ENCODE measurements at regions not wholly inside any gene's neighbourhood (a gene's known extent, or its start where the extent isn't known, plus 50 kb on each side); places are given as distances from the start of the nearest gene placed in this dataset.
"Not testable (repeated sequence)": the region's sequence is repeated elsewhere in the genome, so short reads cannot be mapped to it uniquely, and the experiment has no call there.

GRCh38 chr3:30452446-30452845 lies 154.0 kb upstream of the TGFBR2 start:
- no peak for DNase-seq

- DNase-seq, result no peak
These were observed 152.9 kb upstream of the TGFBR2 start for GRCh38 chr3:30453360-30454039.

GRCh38 chr3:30454636-30455035 lies 151.8 kb upstream of the TGFBR2 start:
- DNase-seq, result no peak

GRCh38 chr3:30455112-30455511 lies 151.3 kb upstream of the TGFBR2 start:
- DNase-seq, result not testable (repeated sequence)

- DNase-seq, result no peak
These were observed 150.6 kb upstream of the TGFBR2 start for GRCh38 chr3:30455840-30456239.

GRCh38 chr3:30456264-30456663 lies 150.1 kb upstream of the TGFBR2 start:
- DNase-seq, result no peak

GRCh38 chr3:30457081-30457480 lies 149.3 kb upstream of the TGFBR2 start:
- DNase-seq, result no peak

GRCh38 chr3:30457726-30458125 lies 148.7 kb upstream of the TGFBR2 start:
- no peak for DNase-seq

GRCh38 chr3:30458376-30459171 lies 147.8 kb upstream of the TGFBR2 start:
- no peak for DNase-seq

- no peak for DNase-seq
These were observed 145.1 kb upstream of the TGFBR2 start for GRCh38 chr3:30461311-30461710.

- no peak for DNase-seq
These were observed 143.5 kb upstream of the TGFBR2 start for GRCh38 chr3:30462721-30463470.

GRCh38 chr3:30464381-30464780 lies 142.0 kb upstream of the TGFBR2 start:
- no peak for DNase-seq

GRCh38 chr3:30465454-30465853 lies 140.9 kb upstream of the TGFBR2 start:
- DNase-seq, result no peak

GRCh38 chr3:30467596-30468238 lies 138.7 kb upstream of the TGFBR2 start:
- DNase-seq, result no peak

GRCh38 chr3:30469133-30469532 lies 137.3 kb upstream of the TGFBR2 start:
- DNase-seq, result no peak

GRCh38 chr3:30470496-30470895 lies 135.9 kb upstream of the TGFBR2 start:
- DNase-seq, result no peak

GRCh38 chr3:30471066-30471465 lies 135.3 kb upstream of the TGFBR2 start:
- DNase-seq, result no peak

GRCh38 chr3:30471796-30472489 lies 134.5 kb upstream of the TGFBR2 start:
- no peak for DNase-seq

- no peak for DNase-seq
These were observed 132.9 kb upstream of the TGFBR2 start for GRCh38 chr3:30473374-30474051.

- no peak for DNase-seq
These were observed 132.0 kb upstream of the TGFBR2 start for GRCh38 chr3:30474371-30474770.

GRCh38 chr3:30475038-30475808 lies 131.2 kb upstream of the TGFBR2 start:
- DNase-seq, result no peak
